Epithelial cell of proximal tubule (primary cell): ENCODE measurements at regions not wholly inside any gene's neighbourhood (a gene's known extent, or its start where the extent isn't known, plus 50 kb on each side); places are given as distances from the start of the nearest gene placed in this dataset.
A peak's percentile ranks its signal among the peaks of the same experiment; 100 is the strongest.

Experiments
- DNase-seq: peaks from one replicate; pipeline ENCODE4 v3.0.0-alpha.2; 2011; ENCODE audit warnings: low read depth
- H3K4me3 ChIP-seq: 2 replicates; pipeline ENCODE4 v1.5.1; 2011; ENCODE audit warnings: low read depth, mild to moderate bottlenecking, low read length
- CTCF ChIP-seq: conservative IDR thresholded peaks from 2 replicates; pipeline ENCODE4 v1.5.1; 2012; ENCODE audit warnings: low read depth, mild to moderate bottlenecking, low read length

- TF ChIP-seq CTCF = no peak
- DNase-seq = no peak
- no peak overlapping the region for H3K4me3 ChIP-seq
Observed at GRCh38 chr2:71747559-71747958, 294.2 kb downstream of the DYSF start.

GRCh38 chr2:71746946-71747501 is 293.7 kb downstream of the DYSF start:
- no peak overlapping the region for H3K4me3 ChIP-seq
- DNase-seq = no peak
- TF ChIP-seq CTCF = no peak

GRCh38 chr2:71744781-71745180 is 291.4 kb downstream of the DYSF start:
- no peak for TF ChIP-seq CTCF
- DNase-seq = no peak
- no peak overlapping the region for H3K4me3 ChIP-seq

- DNase-seq = peak; percentile 35
- TF ChIP-seq CTCF = no peak
- no peak overlapping the region for H3K4me3 ChIP-seq
Observed at GRCh38 chr2:71743995-71744675, 290.8 kb downstream of the DYSF start.

GRCh38 chr2:71742953-71743601 is 289.7 kb downstream of the DYSF start:
- DNase-seq = peak; percentile 55
- H3K4me3 ChIP-seq = no peak overlapping the region
- no peak for TF ChIP-seq CTCF

GRCh38 chr2:71736986-71737385 is 283.6 kb downstream of the DYSF start:
- no peak overlapping the region for H3K4me3 ChIP-seq
- no peak for TF ChIP-seq CTCF
- DNase-seq = no peak
